GM18520 (cell line): ENCODE measurements at regions not wholly inside any gene's neighbourhood (a gene's known extent, or its start where the extent isn't known, plus 50 kb on each side); places are given as distances from the start of the nearest gene placed in this dataset.

ENCODE experiments used
- ATAC-seq: cut with Tn5 transposase; IDR thresholded peaks from one replicate; pipeline ENCODE4 v1.9.1; 2021; ENCODE audit not compliant: unreplicated experiment

GRCh38 chr10:61548364-61548763, 95.2 kb upstream of the TMEM26 start:
- no peak for ATAC-seq

GRCh38 chr10:61547297-61547696, 94.1 kb upstream of the TMEM26 start:
- ATAC-seq: no peak

- no peak for ATAC-seq
These were observed 92.0 kb upstream of the TMEM26 start for GRCh38 chr10:61545170-61545569.

- peak; percentile 78 for ATAC-seq
These were observed 90.7 kb upstream of the TMEM26 start for GRCh38 chr10:61543831-61544230.

GRCh38 chr10:61542596-61542995, 89.4 kb upstream of the TMEM26 start:
- ATAC-seq: no peak

- peak; percentile 53 for ATAC-seq
These were observed 88.8 kb upstream of the TMEM26 start for GRCh38 chr10:61541960-61542359.

GRCh38 chr10:61539876-61540275, 86.7 kb upstream of the TMEM26 start:
- ATAC-seq: no peak

GRCh38 chr10:61529208-61529607, 76.0 kb upstream of the TMEM26 start:
- no peak for ATAC-seq

- ATAC-seq: no peak
These were observed 49.9 kb upstream of the TMEM26 start for GRCh38 chr10:61503051-61503450.
